GM23248 (cell line): ENCODE measurements at regions not wholly inside any gene's neighbourhood (a gene's known extent, or its start where the extent isn't known, plus 50 kb on each side); places are given as distances from the start of the nearest gene placed in this dataset.

Experiments used
- DNase-seq: peaks from one replicate; pipeline ENCODE4 v3.0.0-alpha.2; 2015
- H2AFZ ChIP-seq: fragments of 200-600 bp; sonication (generic); 2 replicates; pipeline ENCODE4 v1.6.1; 2016; ENCODE audit warnings: antibody characterized with exemption
- H3F3A ChIP-seq: fragments of 200-600 bp; sonication (generic); 2 replicates; pipeline ENCODE4 v1.6.1; 2016; ENCODE audit warnings: mild to moderate bottlenecking, antibody characterized with exemption, mixed run types; ENCODE audit not compliant: insufficient read depth
- H3K27ac ChIP-seq: fragments of 200-600 bp; sonication (generic); 2 replicates; pipeline ENCODE4 v1.5.1; 2016; ENCODE audit warnings: mild to moderate bottlenecking
- H3K27me3 ChIP-seq: fragments of 200-600 bp; sonication (generic); replicated peaks from 2 replicates; pipeline ENCODE4 v1.6.1; 2016; ENCODE audit warnings: mild to moderate bottlenecking; ENCODE audit not compliant: insufficient read depth
- H3K36me3 ChIP-seq: fragments of 200-600 bp; sonication (generic); 2 replicates; pipeline ENCODE4 v1.6.1; 2016; ENCODE audit warnings: low read depth, mild to moderate bottlenecking
- H3K4me1 ChIP-seq: fragments of 200-600 bp; sonication (generic); 2 replicates; pipeline ENCODE4 v1.6.1; 2016; ENCODE audit warnings: mild to moderate bottlenecking; ENCODE audit not compliant: insufficient read depth
- H3K4me2 ChIP-seq: fragments of 200-600 bp; sonication (generic); one replicate; pipeline ENCODE4 v1.6.1; 2016; ENCODE audit warnings: mild to moderate bottlenecking; ENCODE audit not compliant: unreplicated experiment
- H3K4me3 ChIP-seq: fragments of 200-600 bp; sonication (generic); 2 replicates; pipeline ENCODE4 v1.5.1; 2016; ENCODE audit warnings: mild to moderate bottlenecking
- H3K79me2 ChIP-seq: fragments of 200-600 bp; sonication (generic); 2 replicates; pipeline ENCODE4 v1.6.1; 2016; ENCODE audit warnings: mild to moderate bottlenecking; ENCODE audit not compliant: insufficient read depth
- H3K9ac ChIP-seq: fragments of 200-600 bp; sonication (generic); 2 replicates; pipeline ENCODE4 v1.6.1; 2016; ENCODE audit warnings: mild to moderate bottlenecking
- H3K9me2 ChIP-seq: fragments of 200-600 bp; sonication (generic); 2 replicates; pipeline ENCODE4 v1.6.1; 2016; ENCODE audit warnings: mixed run types, mild to moderate bottlenecking, moderate library complexity; ENCODE audit not compliant: insufficient read depth
- H3K9me3 ChIP-seq: fragments of 200-600 bp; sonication (generic); one replicate; pipeline ENCODE4 v1.6.1; 2017; ENCODE audit warnings: low read depth
- H4K20me1 ChIP-seq: fragments of 200-600 bp; sonication (generic); 2 replicates; pipeline ENCODE4 v1.6.0; 2016; ENCODE audit not compliant: insufficient read depth
- EZH2 ChIP-seq: fragments of 200-600 bp; sonication (generic); IDR thresholded peaks from 2 replicates; pipeline ENCODE4 v1.6.1; 2018; ENCODE audit warnings: antibody characterized with exemption, mild to moderate bottlenecking; ENCODE audit not compliant: insufficient read depth, poor library complexity, severe bottlenecking
- EZH2phosphoT487 ChIP-seq: fragments of 200-600 bp; sonication (generic); IDR thresholded peaks from 2 replicates; pipeline ENCODE4 v1.6.1; 2018; ENCODE audit warnings: antibody characterized with exemption, moderate library complexity, mild to moderate bottlenecking, low read depth; ENCODE audit not compliant: insufficient read depth
- WGBS, 2 experiments: methylation state at CpG; one replicate each; pipeline ENCODE4 v1.1.6; 2015 to 2017; ENCODE audit warnings: low lambda C conversion rate in 2 of 2, low coverage in 1 of 2; ENCODE audit errors: missing lambda C conversion rate in 2 of 2; 5-methylcytosine and 5-hydroxymethylcytosine counted together
- in situ Hi-C: fragments of 300-500 bp; cut with MboI; formaldehyde crosslinking; loops from 2 replicates; pipeline ENCODE4 v1.15.0; 2020

- no peak overlapping the region for H3K9ac ChIP-seq
- no peak overlapping the region for H2AFZ ChIP-seq
- no peak for TF ChIP-seq EZH2
- no peak for TF ChIP-seq EZH2phosphoT487
- no peaks in the 10 kb centered on the region for H3K9me3 ChIP-seq
- H3K27me3 ChIP-seq: no peaks in the 10 kb centered on the region
- H4K20me1 ChIP-seq: no peaks in the 10 kb centered on the region
- no peak overlapping the region for H3K27ac ChIP-seq
- no peaks in the 10 kb centered on the region for H3K79me2 ChIP-seq
- H3K4me3 ChIP-seq: no peak overlapping the region
- 7 to 16% methylated on average over 2 of the region's 2 CpGs for WGBS, 2 experiments
- H3K36me3 ChIP-seq: no peaks in the 10 kb centered on the region
- no peak overlapping the region for H3K4me2 ChIP-seq
- no peaks in the 10 kb centered on the region for H3F3A ChIP-seq
- no peaks in the 10 kb centered on the region for H3K9me2 ChIP-seq
- in situ Hi-C loops: no loop called here
- no peak for DNase-seq
- no peaks in the 10 kb centered on the region for H3K4me1 ChIP-seq
These were observed 252.9 kb upstream of the CDH8 start for GRCh38 chr16:62288990-62289629.

DNA sequence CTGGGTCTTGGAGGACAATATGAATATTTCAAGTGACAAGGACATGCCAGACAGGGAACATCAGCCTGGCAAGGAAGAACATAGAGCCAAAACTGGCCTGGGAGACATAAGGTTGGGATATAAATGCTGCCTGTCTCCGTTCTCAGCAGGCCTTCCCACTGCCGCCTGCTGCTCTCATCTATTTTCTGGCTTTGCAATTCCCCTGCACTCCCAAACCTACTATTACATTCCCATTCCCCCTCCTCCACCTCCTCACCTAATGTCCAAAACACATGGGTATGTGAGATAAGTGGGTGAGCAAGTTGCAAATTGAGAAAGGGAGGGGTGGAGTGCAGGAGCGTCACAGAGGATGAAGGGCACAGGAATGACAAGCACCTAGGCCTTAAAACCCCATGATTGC lies 244.3 kb upstream of the CDH8 start:
- H3F3A ChIP-seq: no peaks in the 10 kb centered on the region
- WGBS, 2 experiments: 51 to 69% methylated on average over 3 of the region's 3 CpGs
- DNase-seq: no peak
- no peak overlapping the region for H3K27ac ChIP-seq
- no peaks in the 10 kb centered on the region for H3K9me2 ChIP-seq
- no peaks in the 10 kb centered on the region for H3K27me3 ChIP-seq
- TF ChIP-seq EZH2 (no peak), EZH2phosphoT487 (no peak)
- no peak overlapping the region for H2AFZ ChIP-seq
- H3K4me2 ChIP-seq: no peak overlapping the region
- no peaks in the 10 kb centered on the region for H3K36me3 ChIP-seq
- no peak overlapping the region for H3K4me3 ChIP-seq
- H3K4me1 ChIP-seq: no peaks in the 10 kb centered on the region
- no peaks in the 10 kb centered on the region for H4K20me1 ChIP-seq
- no peaks in the 10 kb centered on the region for H3K79me2 ChIP-seq
- in situ Hi-C loops: no loop called here
- H3K9me3 ChIP-seq: no peaks in the 10 kb centered on the region
- H3K9ac ChIP-seq: no peak overlapping the region

GRCh38 chr16:62277942-62278341 lies 241.7 kb upstream of the CDH8 start:
- in situ Hi-C loops: no loop called here
- no peak overlapping the region for H3K9ac ChIP-seq
- no peaks in the 10 kb centered on the region for H3F3A ChIP-seq
- no peaks in the 10 kb centered on the region for H3K9me2 ChIP-seq
- no peaks in the 10 kb centered on the region for H3K79me2 ChIP-seq
- no peaks in the 10 kb centered on the region for H3K27me3 ChIP-seq
- H3K27ac ChIP-seq: no peak overlapping the region
- H3K4me1 ChIP-seq: no peaks in the 10 kb centered on the region
- H2AFZ ChIP-seq: no peak overlapping the region
- 22 to 31% methylated on average over 2 of the region's 2 CpGs for WGBS, 2 experiments
- no peak overlapping the region for H3K4me3 ChIP-seq
- no peaks in the 10 kb centered on the region for H4K20me1 ChIP-seq
- no peaks in the 10 kb centered on the region for H3K9me3 ChIP-seq
- TF ChIP-seq EZH2: no peak
- no peak for TF ChIP-seq EZH2phosphoT487
- no peaks in the 10 kb centered on the region for H3K36me3 ChIP-seq
- no peak for DNase-seq
- H3K4me2 ChIP-seq: no peak overlapping the region

DNA sequence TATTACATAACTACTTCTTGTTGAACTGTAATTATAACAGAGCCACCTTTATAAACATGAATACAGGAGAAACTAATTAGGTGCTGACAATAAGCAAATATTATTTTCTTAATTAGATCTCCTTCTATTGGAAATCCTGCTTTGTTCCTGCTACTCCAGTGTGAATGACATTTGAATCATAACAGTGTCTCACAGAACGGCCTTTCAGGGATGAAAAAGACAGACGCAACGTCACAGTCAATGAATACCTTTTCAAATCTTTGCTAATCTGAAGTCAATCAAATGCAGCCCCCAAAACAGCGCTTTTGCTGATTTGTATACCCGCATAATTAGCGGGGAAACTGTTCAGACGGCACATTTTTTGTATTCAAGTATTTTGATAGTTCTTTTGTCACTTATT lies 240.4 kb upstream of the CDH8 start:
- Histone ChIP-seq H4K20me1 (no peaks in the 10 kb centered on the region), H3K4me2 (no peak overlapping the region), H3K9me2 (no peaks in the 10 kb centered on the region), H3K36me3 (no peaks in the 10 kb centered on the region), H3K79me2 (no peaks in the 10 kb centered on the region), H2AFZ (no peak overlapping the region), H3K9ac (no peak overlapping the region), H3K4me1 (no peaks in the 10 kb centered on the region), H3K27ac (no peak overlapping the region), H3K27me3 (no peaks in the 10 kb centered on the region), H3K4me3 (no peak overlapping the region), H3F3A (no peaks in the 10 kb centered on the region), H3K9me3 (no peaks in the 10 kb centered on the region)
- WGBS, 2 experiments: 42 to 43% methylated on average over 7 of the region's 7 CpGs
- no peak for TF ChIP-seq EZH2
- no peak for TF ChIP-seq EZH2phosphoT487
- DNase-seq: no peak
- in situ Hi-C loops: no loop called here

DNA sequence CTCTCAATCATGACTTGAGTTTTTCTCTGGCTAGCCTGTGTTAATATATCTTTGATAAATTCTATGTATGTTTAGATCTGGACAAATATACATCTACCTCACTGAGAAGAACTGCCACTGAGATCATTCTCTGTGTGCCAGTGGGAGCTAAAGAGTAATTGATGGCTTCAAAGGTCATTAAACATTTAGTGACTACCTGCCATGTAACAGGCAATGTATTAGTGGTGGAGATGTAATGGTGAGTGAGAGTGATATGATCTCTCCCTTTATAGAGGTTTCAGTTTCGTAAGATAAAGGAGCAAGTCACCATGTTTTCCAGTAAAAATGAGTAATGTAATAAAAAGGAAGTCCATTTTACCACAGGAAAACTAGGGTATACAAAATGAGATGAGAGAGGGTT lies 235.8 kb upstream of the CDH8 start:
- H3F3A ChIP-seq: no peaks in the 10 kb centered on the region
- no peak overlapping the region for H3K4me3 ChIP-seq
- no peaks in the 10 kb centered on the region for H4K20me1 ChIP-seq
- DNase-seq: no peak
- H3K4me1 ChIP-seq: no peaks in the 10 kb centered on the region
- H3K79me2 ChIP-seq: no peaks in the 10 kb centered on the region
- H3K27me3 ChIP-seq: no peaks in the 10 kb centered on the region
- no peak overlapping the region for H3K4me2 ChIP-seq
- in situ Hi-C loops: no loop called here
- H3K9ac ChIP-seq: no peak overlapping the region
- H3K9me2 ChIP-seq: no peaks in the 10 kb centered on the region
- no peaks in the 10 kb centered on the region for H3K9me3 ChIP-seq
- WGBS, 2 experiments: 15% methylated on average over 1 of the region's 1 CpG
- H3K27ac ChIP-seq: no peak overlapping the region
- H2AFZ ChIP-seq: no peak overlapping the region
- no peaks in the 10 kb centered on the region for H3K36me3 ChIP-seq
- TF ChIP-seq EZH2phosphoT487 (no peak), EZH2 (no peak)
